GM12874 (cell line): ENCODE measurements at regions not wholly inside any gene's neighbourhood (a gene's known extent, or its start where the extent isn't known, plus 50 kb on each side); places are given as distances from the start of the nearest gene placed in this dataset.

Experiments used
- TF ChIP-seq, protein P1 (sequence below): IDR thresholded peaks from 2 replicates; pipeline ENCODE4 v1.5.1; 2011; ENCODE audit warnings: low read depth, mild to moderate bottlenecking, control low read depth, low read length, moderate library complexity; ENCODE audit not compliant: insufficient read depth

DNA sequence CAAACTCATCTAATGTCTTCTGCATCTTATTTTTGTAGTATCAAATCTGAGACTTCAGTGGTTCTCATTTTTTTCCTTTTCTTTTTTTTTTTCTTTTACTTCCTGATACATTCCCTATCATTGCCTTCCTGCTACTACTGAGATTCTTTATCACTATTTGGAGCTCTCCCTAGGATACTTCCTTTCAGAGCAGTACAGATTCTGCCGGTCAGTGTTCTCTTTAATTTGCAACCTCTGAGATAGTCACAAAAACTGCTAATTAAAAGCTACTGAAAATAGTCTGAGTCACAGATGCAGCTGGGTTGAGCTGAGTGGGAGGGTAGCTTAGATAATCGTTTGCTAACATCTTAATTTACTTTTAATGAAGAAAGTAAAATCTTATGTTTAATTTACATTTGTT, 1279.7 kb downstream of the ARAP2 start:
- TF ChIP-seq, protein P1, sequence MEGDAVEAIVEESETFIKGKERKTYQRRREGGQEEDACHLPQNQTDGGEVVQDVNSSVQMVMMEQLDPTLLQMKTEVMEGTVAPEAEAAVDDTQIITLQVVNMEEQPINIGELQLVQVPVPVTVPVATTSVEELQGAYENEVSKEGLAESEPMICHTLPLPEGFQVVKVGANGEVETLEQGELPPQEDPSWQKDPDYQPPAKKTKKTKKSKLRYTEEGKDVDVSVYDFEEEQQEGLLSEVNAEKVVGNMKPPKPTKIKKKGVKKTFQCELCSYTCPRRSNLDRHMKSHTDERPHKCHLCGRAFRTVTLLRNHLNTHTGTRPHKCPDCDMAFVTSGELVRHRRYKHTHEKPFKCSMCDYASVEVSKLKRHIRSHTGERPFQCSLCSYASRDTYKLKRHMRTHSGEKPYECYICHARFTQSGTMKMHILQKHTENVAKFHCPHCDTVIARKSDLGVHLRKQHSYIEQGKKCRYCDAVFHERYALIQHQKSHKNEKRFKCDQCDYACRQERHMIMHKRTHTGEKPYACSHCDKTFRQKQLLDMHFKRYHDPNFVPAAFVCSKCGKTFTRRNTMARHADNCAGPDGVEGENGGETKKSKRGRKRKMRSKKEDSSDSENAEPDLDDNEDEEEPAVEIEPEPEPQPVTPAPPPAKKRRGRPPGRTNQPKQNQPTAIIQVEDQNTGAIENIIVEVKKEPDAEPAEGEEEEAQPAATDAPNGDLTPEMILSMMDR, result no peak

DNA sequence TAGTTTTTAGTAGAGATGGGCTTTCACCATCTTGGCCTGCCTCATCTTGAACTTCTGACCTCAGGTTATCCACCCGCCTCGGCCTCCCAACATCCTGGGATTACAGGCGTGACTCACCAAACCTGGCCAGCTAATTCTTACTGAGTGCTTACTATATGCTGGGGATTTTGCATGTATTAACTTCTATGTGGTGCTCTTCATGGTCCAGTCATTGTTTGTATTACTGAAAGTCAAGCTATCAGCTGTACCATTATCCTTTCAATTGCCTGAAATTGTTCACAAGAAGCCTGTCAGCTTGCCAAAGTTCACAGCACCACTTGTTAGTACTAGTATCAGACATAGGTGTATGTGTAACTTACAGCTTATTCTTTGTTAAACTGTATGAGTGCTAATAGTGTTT, 1272.1 kb downstream of the ARAP2 start:
- TF ChIP-seq, protein P1, result no peak

DNA sequence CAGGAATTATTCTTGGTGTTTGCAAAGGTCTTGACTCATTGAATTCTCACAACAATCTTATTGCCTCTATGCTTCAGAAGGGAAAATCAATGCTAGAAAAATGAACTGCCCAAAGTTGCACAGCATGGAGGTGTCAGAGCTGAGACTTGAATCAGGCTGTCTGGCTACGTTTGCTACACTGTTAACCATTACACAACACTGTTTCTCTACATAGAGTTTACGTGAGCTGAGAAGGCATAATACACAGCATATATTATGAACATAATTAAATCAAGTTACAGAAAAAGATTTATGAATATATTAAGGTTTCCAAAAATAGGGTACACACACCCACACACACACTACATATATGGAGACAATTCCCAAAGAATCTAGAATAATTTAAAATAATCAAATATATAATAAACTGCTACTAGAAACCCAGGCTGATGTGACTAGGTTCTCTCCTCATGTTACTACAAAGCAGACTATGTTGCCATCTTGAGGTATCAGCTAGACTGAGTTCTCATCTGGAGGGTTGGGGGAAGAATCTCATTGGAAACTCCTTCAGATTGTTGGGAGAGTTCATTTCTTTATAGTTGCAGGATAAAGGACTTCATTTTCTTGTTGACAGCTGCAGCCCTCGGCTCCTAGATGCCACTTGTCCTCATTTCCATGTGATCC, 1270.5 kb downstream of the ARAP2 start:
- TF ChIP-seq, protein P1, result no peak

DNA sequence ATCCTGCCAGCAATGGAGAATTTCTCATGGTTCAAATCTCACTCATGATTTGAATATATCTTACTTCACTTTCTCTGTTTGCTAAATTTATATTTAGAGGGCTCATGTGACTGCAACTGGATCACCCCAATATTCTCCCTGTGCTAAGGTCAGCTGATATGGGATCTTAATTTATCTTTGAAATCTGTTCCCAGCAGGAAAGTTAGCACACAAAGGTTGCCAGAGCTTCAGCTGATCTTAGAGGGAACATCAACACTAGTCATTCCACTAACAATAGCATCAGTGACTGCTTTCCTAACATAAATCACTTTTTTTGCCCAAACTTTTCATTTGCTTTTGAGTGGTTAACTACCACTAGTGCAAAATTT, 1270.0 kb downstream of the ARAP2 start:
- TF ChIP-seq, protein P1, result no peak

DNA sequence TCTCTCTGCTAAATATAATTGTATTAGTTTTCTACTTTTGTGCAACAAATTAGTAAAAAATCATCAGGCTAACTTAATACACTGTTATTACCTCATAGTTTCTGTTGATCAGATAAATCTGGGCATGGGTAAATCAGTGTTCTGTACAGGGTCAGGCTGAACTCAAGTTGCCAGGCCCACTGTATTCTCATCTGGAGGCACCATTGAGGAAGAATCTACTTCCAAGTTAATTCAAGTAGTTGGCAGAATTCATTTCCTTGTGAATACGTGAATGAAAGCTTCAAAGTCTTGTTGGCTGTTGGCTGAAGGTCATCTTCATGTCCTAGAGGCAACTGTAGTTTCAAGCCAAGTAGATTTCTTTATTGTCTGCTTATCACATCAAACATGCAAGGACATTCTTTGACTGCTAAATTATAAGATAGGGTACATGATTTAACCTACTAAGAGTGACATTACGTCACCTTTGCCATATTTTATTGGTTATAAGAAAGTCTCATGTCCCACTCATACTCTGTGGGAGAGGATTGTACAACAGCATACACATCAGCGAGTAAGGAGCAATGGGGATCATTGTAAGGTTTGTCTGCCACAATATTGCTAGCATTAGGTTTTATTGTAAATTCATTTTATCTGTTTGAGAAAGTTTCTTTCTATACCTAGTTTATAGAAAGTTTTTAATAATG, 1219.0 kb downstream of the ARAP2 start:
- TF ChIP-seq, protein P1, result no peak

DNA sequence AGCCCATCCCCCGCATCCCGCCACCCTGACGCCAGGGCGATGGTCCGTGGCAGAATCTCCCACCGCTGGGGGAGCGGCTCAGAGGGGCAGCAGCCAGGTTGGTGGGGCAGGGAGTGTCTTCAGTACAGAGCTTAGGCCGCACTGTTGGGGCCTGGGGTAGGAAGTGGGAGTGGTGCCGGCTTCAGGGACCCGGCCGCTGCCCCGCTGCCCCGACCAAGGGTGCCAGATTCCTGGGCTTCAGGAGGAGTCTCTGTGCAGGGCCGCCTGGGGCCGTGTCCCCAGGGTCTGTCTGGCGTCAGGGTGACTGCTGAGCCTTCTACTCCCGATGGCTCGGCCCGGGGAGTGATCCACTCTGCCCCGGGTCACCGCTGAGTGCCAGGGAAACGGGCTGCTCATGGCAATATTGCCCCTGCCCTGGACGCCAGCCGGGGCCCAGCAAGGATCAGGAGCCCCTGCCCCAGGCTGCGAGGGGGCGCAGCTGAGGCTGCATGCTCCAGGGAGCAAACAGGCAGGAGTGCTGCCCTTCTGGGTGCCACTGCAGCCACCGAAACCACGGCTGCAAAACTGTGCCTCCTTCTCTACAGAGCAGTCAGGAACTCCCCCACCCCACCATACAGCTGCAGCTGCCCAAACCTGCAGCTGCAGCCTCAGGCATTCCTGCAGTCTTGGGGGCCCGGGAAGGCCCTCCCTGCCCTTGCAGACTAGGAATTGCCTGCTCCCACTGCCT, 1206.1 kb downstream of the ARAP2 start:
- TF ChIP-seq, protein P1, result no peak

DNA sequence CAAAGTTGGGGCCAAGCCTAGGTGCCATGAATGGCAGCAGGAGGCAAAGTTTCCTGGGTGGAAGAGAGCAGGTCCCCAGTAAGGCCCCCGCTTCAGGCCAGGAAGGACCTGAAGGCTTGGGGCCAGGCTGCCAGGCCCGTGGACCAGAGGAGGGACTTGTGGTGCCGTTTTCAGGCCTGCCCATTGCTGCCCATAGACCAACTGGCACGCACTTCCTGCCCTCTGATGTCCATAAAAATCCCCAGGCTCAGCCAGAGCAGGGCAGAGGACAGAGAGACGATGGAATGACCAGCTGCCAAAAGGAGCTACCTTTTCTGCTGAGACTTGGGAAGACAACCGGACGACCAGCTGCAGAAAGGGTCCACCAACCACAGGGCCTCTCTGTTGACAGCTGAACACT, 1205.5 kb downstream of the ARAP2 start:
- TF ChIP-seq, protein P1, result no peak
